ENCODE measurements at regions not wholly inside any gene's neighbourhood (a gene's known extent, or its start where the extent isn't known, plus 50 kb on each side); places are given as distances from the start of the nearest gene placed in this dataset.

- DNase-seq: no peak
These were observed 150.4 kb upstream of the THRB start for GRCh38 chr3:24645047-24645446.

GRCh38 chr3:24646790-24647189, 152.1 kb upstream of the THRB start:
- DNase-seq: no peak

GRCh38 chr3:24648063-24648462, 153.4 kb upstream of the THRB start:
- no peak for DNase-seq

GRCh38 chr3:24650839-24651238, 156.2 kb upstream of the THRB start:
- no peak for DNase-seq

- no peak for DNase-seq
These were observed 163.3 kb upstream of the THRB start for GRCh38 chr3:24657870-24658510.

- DNase-seq: no peak
These were observed 166.5 kb upstream of the THRB start for GRCh38 chr3:24661175-24661584.

GRCh38 chr3:24662449-24663345, 168.0 kb upstream of the THRB start:
- DNase-seq: no peak

- DNase-seq: no peak
These were observed 168.8 kb upstream of the THRB start for GRCh38 chr3:24663406-24663805.

- DNase-seq: no peak
These were observed 173.4 kb upstream of the THRB start for GRCh38 chr3:24668039-24668438.

- no peak for DNase-seq
These were observed 176.2 kb upstream of the THRB start for GRCh38 chr3:24670871-24671270.

- DNase-seq: no peak
These were observed 178.9 kb upstream of the THRB start for GRCh38 chr3:24673596-24673995.

- no peak for DNase-seq
These were observed 179.6 kb upstream of the THRB start for GRCh38 chr3:24674261-24674660.

- DNase-seq: no peak
These were observed 183.4 kb upstream of the THRB start for GRCh38 chr3:24678021-24678420.

- no peak for DNase-seq
These were observed 183.8 kb upstream of the THRB start for GRCh38 chr3:24678421-24678865.

- DNase-seq: no peak
These were observed 184.8 kb upstream of the THRB start for GRCh38 chr3:24679429-24679828.

- DNase-seq: peak; percentile 68
These were observed 185.7 kb upstream of the THRB start for GRCh38 chr3:24680214-24680967.

GRCh38 chr3:24682141-24682547, 187.5 kb upstream of the THRB start:
- DNase-seq: no peak

- no peak for DNase-seq
These were observed 188.4 kb upstream of the THRB start for GRCh38 chr3:24683090-24683489.

- DNase-seq: peak; percentile 72
These were observed 189.2 kb upstream of the THRB start for GRCh38 chr3:24683633-24684384.

- no peak for DNase-seq
These were observed 189.9 kb upstream of the THRB start for GRCh38 chr3:24684506-24685023.

GRCh38 chr3:24686808-24687207, 192.2 kb upstream of the THRB start:
- no peak for DNase-seq

GRCh38 chr3:24687671-24688070, 193.0 kb upstream of the THRB start:
- DNase-seq: no peak
